ENCODE measurements at regions not wholly inside any gene's neighbourhood (a gene's known extent, or its start where the extent isn't known, plus 50 kb on each side); places are given as distances from the start of the nearest gene placed in this dataset.

GRCh38 chr20:40494248-40494647 is 194.8 kb downstream of the MAFB start:
- TF ChIP-seq POLR2AphosphoS5 (IDR thresholded peaks at IDR 0.05; ENCODE audit: insufficient read depth in 1 of 2, low read depth in 1 of 2) (no peak), CTCF (IDR thresholded peaks at IDR 0.05) (no peak), POLR2A (IDR thresholded peaks at IDR 0.05) (no peak)
